ENCODE measurements at regions not wholly inside any gene's neighbourhood (a gene's known extent, or its start where the extent isn't known, plus 50 kb on each side); places are given as distances from the start of the nearest gene placed in this dataset.
"Not testable (repeated sequence)": the region's sequence is repeated elsewhere in the genome, so short reads cannot be mapped to it uniquely, and the experiment has no call there.

- in situ Hi-C loops (cut with MboI; ENCODE audit: low sequenced_read_pairs), result no loop called here
These were observed 60.0 kb upstream of the BANK1 start for GRCh38 chr4:101730291-101731117.

GRCh38 chr4:101727238-101727637 is 63.3 kb upstream of the BANK1 start:
- in situ Hi-C loops (cut with MboI; ENCODE audit: low sequenced_read_pairs), result loop anchor here (10.0 kb wide), 1 partner anchor 562 kb away; no protein-coding TSS in a partner anchor

GRCh38 chr4:101724093-101724492 is 66.4 kb upstream of the BANK1 start:
- in situ Hi-C loops (cut with MboI; ENCODE audit: low sequenced_read_pairs), result loop anchor here (10.0 kb wide), 1 partner anchor 559 kb away; no protein-coding TSS in a partner anchor

- in situ Hi-C loops (cut with MboI; ENCODE audit: low sequenced_read_pairs), result no loop called here
These were observed 71.7 kb upstream of the BANK1 start for GRCh38 chr4:101718810-101719209.

GRCh38 chr4:101711590-101712260 is 78.8 kb upstream of the BANK1 start:
- in situ Hi-C loops (cut with MboI; ENCODE audit: low sequenced_read_pairs), result no loop called here

- in situ Hi-C loops (cut with MboI; ENCODE audit: low sequenced_read_pairs), result no loop called here
These were observed 79.7 kb upstream of the BANK1 start for GRCh38 chr4:101710806-101711205.

GRCh38 chr4:101708293-101709039 is 82.1 kb upstream of the BANK1 start:
- in situ Hi-C loops (cut with MboI; ENCODE audit: low sequenced_read_pairs), result no loop called here

GRCh38 chr4:101707596-101707995 is 82.9 kb upstream of the BANK1 start:
- in situ Hi-C loops (cut with MboI; ENCODE audit: low sequenced_read_pairs), result no loop called here

GRCh38 chr4:101706535-101707057 is 83.9 kb upstream of the BANK1 start:
- in situ Hi-C loops (cut with MboI; ENCODE audit: low sequenced_read_pairs), result no loop called here

GRCh38 chr4:101701551-101701950 is 89.0 kb upstream of the BANK1 start:
- in situ Hi-C loops (cut with MboI; ENCODE audit: low sequenced_read_pairs), result no loop called here

GRCh38 chr4:101699441-101700124 is 90.9 kb upstream of the BANK1 start:
- in situ Hi-C loops (cut with MboI; ENCODE audit: low sequenced_read_pairs), result no loop called here

GRCh38 chr4:101697266-101697665 is 93.3 kb upstream of the BANK1 start:
- in situ Hi-C loops (cut with MboI; ENCODE audit: low sequenced_read_pairs), result no loop called here

GRCh38 chr4:101696276-101697010 is 94.1 kb upstream of the BANK1 start:
- in situ Hi-C loops (cut with MboI; ENCODE audit: low sequenced_read_pairs), result no loop called here

- in situ Hi-C loops (cut with MboI; ENCODE audit: low sequenced_read_pairs), result no loop called here
These were observed 95.4 kb upstream of the BANK1 start for GRCh38 chr4:101695176-101695575.

- in situ Hi-C loops (cut with MboI; ENCODE audit: low sequenced_read_pairs), result not testable (repeated sequence)
These were observed 96.1 kb upstream of the BANK1 start for GRCh38 chr4:101694403-101694802.

- in situ Hi-C loops (cut with MboI; ENCODE audit: low sequenced_read_pairs), result no loop called here
These were observed 96.6 kb upstream of the BANK1 start for GRCh38 chr4:101693842-101694398.

GRCh38 chr4:101689220-101689619 is 101.3 kb upstream of the BANK1 start:
- in situ Hi-C loops (cut with MboI; ENCODE audit: low sequenced_read_pairs), result no loop called here

- in situ Hi-C loops (cut with MboI; ENCODE audit: low sequenced_read_pairs), result no loop called here
These were observed 105.4 kb upstream of the BANK1 start for GRCh38 chr4:101685126-101685525.

GRCh38 chr4:101682946-101683345 is 107.6 kb upstream of the BANK1 start:
- in situ Hi-C loops (cut with MboI; ENCODE audit: low sequenced_read_pairs), result no loop called here

GRCh38 chr4:101678180-101678579 is 112.3 kb upstream of the BANK1 start:
- in situ Hi-C loops (cut with MboI; ENCODE audit: low sequenced_read_pairs), result no loop called here
